ENCODE measurements at regions not wholly inside any gene's neighbourhood (a gene's known extent, or its start where the extent isn't known, plus 50 kb on each side); places are given as distances from the start of the nearest gene placed in this dataset.

GRCh38 chr9:28668158-28668557 lies 1094.9 kb upstream of the C9orf72 start:
- H3K4me3 ChIP-seq (replicated peaks; ENCODE audit: low read depth, low read length): no peak overlapping the region
- TF ChIP-seq CTCF (IDR thresholded peaks at IDR 0.05; ENCODE audit: low read length, missing control alignments): no peak
- DNase-seq (ENCODE audit: low read depth): no peak

- no peak overlapping the region for H3K4me3 ChIP-seq (replicated peaks; ENCODE audit: low read depth, low read length)
- DNase-seq (ENCODE audit: low read depth): no peak
- no peak for TF ChIP-seq CTCF (IDR thresholded peaks at IDR 0.05; ENCODE audit: low read length, missing control alignments)
Measured at GRCh38 chr9:28671000-28671399, 1097.7 kb upstream of the C9orf72 start.

DNA sequence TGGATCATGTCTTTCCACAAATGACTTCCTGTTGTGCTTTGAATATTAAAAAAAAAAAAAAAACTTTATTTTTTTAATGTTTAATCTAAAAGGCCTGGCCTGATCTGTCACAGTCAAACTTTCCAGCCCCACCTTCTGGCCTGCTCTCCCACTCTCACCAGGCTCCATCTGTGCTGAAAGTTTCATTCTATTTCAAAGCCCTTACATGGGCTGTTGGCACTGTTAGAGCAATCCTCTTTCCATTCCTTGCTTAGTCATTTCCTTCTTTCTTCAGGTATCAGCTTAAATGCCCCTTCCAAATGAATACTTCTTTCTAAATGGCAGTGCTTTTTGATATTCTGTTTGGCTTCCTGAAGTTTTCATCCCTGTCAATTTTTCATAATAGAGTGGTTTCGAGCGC lies 1104.8 kb upstream of the C9orf72 start:
- DNase-seq (ENCODE audit: low read depth): no peak
- TF ChIP-seq CTCF (IDR thresholded peaks at IDR 0.05; ENCODE audit: low read length, missing control alignments): no peak
- no peak overlapping the region for H3K4me3 ChIP-seq (replicated peaks; ENCODE audit: low read depth, low read length)

DNA sequence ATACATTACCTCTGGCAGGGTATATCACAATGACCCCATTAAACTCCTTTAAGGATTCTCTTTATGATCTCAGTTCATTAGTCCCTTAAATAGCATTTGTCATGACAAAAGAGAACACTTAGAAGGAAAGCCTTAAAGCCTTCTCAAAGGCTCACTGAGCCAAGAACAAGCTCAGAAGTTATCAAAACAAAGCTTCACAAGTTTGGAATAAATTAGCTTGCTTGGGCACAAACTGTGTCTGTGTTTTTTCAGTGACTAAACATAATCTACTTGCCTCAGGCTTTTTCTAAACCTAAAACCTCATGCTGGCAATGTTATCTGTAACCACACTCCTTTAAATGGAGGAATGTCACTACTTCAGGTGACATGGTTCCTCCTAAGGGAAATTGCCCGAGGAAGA lies 1114.9 kb upstream of the C9orf72 start:
- DNase-seq (ENCODE audit: low read depth): no peak
- TF ChIP-seq CTCF (IDR thresholded peaks at IDR 0.05; ENCODE audit: low read length, missing control alignments): no peak
- H3K4me3 ChIP-seq (replicated peaks; ENCODE audit: low read depth, low read length): no peak overlapping the region

GRCh38 chr9:28692012-28692411 lies 1118.7 kb upstream of the C9orf72 start:
- DNase-seq (ENCODE audit: low read depth): no peak
- no peak for TF ChIP-seq CTCF (IDR thresholded peaks at IDR 0.05; ENCODE audit: low read length, missing control alignments)
- no peak overlapping the region for H3K4me3 ChIP-seq (replicated peaks; ENCODE audit: low read depth, low read length)

GRCh38 chr9:28696960-28697359 lies 1123.7 kb upstream of the C9orf72 start:
- no peak overlapping the region for H3K4me3 ChIP-seq (replicated peaks; ENCODE audit: low read depth, low read length)
- no peak for TF ChIP-seq CTCF (IDR thresholded peaks at IDR 0.05; ENCODE audit: low read length, missing control alignments)
- no peak for DNase-seq (ENCODE audit: low read depth)

GRCh38 chr9:28699632-28700031 lies 1126.4 kb upstream of the C9orf72 start:
- TF ChIP-seq CTCF (IDR thresholded peaks at IDR 0.05; ENCODE audit: low read length, missing control alignments): no peak
- no peak for DNase-seq (ENCODE audit: low read depth)
- H3K4me3 ChIP-seq (replicated peaks; ENCODE audit: low read depth, low read length): no peak overlapping the region

Measured in fibroblast of pulmonary artery (primary cell).